ENCODE measurements at regions not wholly inside any gene's neighbourhood (a gene's known extent, or its start where the extent isn't known, plus 50 kb on each side); places are given as distances from the start of the nearest gene placed in this dataset.
A peak's percentile ranks its signal among the peaks of the same experiment; 100 is the strongest.

DNA sequence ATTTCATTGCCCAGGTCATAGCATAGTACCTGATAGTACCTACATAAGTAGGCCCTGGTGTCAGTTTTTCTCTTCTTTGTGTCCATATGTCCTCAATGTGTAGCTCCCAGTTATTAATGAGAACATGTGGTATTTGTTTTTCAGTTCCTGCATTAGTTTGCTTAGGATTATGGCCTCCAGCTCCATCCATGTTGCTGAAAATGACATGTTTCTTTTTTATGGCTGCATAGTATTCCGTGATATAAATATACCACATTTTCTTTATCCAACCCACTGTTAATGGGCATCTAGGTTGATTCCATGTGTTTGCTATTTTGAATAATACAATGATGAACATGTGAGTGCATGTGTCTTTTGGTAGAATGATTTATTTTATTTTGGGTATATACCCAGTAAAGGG lies 641.6 kb downstream of the RFPL4B start:
- no peak overlapping the region for H3K27ac ChIP-seq (ENCODE audit: low read depth in 2 of 2, low read length in 1 of 2)
- H2AFZ ChIP-seq (ENCODE audit: low read depth) = no peak overlapping the region
- H3K9ac ChIP-seq = no peak overlapping the region
- H4K20me1 ChIP-seq (ENCODE audit: insufficient read depth) = no peaks in the 10 kb centered on the region
- WGBS (ENCODE audit: low lambda C conversion rate) = 97% methylated on average over 1 of the region's 1 CpG
- no peaks in the 10 kb centered on the region for H3K36me3 ChIP-seq (replicated peaks in 1 of 2; ENCODE audit: control insufficient read depth in 1 of 2, insufficient read depth in 2 of 2, low read length in 1 of 2)
- DNase-seq = no peak
- H3K4me1 ChIP-seq (ENCODE audit: control insufficient read depth in 1 of 2, insufficient read depth in 2 of 2, low read depth in 1 of 2, low read length in 1 of 2) = peaks cover 0 to 6% of the 10 kb centered on the region in 2 experiments; a peak in 2 of 4 replicates
- H3K4me2 ChIP-seq = no peak overlapping the region
- no peaks in the 10 kb centered on the region for H3K27me3 ChIP-seq (ENCODE audit: insufficient read depth)
- POLR2A ChIA-PET = no interaction called here
- no peak overlapping the region for H3K4me3 ChIP-seq (ENCODE audit: low read depth in 2 of 2, low read length in 1 of 2)
- no peaks in the 10 kb centered on the region for H3K9me2 ChIP-seq
- TF ChIP-seq, protein P1, sequence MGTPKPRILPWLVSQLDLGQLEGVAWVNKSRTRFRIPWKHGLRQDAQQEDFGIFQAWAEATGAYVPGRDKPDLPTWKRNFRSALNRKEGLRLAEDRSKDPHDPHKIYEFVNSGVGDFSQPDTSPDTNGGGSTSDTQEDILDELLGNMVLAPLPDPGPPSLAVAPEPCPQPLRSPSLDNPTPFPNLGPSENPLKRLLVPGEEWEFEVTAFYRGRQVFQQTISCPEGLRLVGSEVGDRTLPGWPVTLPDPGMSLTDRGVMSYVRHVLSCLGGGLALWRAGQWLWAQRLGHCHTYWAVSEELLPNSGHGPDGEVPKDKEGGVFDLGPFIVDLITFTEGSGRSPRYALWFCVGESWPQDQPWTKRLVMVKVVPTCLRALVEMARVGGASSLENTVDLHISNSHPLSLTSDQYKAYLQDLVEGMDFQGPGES (IDR thresholded peaks at IDR 0.05; ENCODE audit: low read depth, low read length) = no peak
- TF ChIP-seq, protein P2, sequence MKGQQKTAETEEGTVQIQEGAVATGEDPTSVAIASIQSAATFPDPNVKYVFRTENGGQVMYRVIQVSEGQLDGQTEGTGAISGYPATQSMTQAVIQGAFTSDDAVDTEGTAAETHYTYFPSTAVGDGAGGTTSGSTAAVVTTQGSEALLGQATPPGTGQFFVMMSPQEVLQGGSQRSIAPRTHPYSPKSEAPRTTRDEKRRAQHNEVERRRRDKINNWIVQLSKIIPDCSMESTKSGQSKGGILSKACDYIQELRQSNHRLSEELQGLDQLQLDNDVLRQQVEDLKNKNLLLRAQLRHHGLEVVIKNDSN (IDR thresholded peaks at IDR 0.05; ENCODE audit: borderline replicate concordance, low read depth) = no peak
- TF ChIP-seq SIN3A (IDR thresholded peaks at IDR 0.05; ENCODE audit: borderline replicate concordance, low read depth, low read length) = no peak
- TF ChIP-seq MEF2A (IDR thresholded peaks at IDR 0.05; ENCODE audit: borderline replicate concordance, low read depth) = no peak
- TF ChIP-seq TAF1 (IDR thresholded peaks at IDR 0.05; ENCODE audit: borderline replicate concordance, low read depth, low read length) = no peak
- no peak for TF ChIP-seq RFX5 (IDR thresholded peaks at IDR 0.05; ENCODE audit: low read length)
- TF ChIP-seq RCOR1 (IDR thresholded peaks at IDR 0.05; ENCODE audit: low read length) = no peak
- TF ChIP-seq, protein P3, sequence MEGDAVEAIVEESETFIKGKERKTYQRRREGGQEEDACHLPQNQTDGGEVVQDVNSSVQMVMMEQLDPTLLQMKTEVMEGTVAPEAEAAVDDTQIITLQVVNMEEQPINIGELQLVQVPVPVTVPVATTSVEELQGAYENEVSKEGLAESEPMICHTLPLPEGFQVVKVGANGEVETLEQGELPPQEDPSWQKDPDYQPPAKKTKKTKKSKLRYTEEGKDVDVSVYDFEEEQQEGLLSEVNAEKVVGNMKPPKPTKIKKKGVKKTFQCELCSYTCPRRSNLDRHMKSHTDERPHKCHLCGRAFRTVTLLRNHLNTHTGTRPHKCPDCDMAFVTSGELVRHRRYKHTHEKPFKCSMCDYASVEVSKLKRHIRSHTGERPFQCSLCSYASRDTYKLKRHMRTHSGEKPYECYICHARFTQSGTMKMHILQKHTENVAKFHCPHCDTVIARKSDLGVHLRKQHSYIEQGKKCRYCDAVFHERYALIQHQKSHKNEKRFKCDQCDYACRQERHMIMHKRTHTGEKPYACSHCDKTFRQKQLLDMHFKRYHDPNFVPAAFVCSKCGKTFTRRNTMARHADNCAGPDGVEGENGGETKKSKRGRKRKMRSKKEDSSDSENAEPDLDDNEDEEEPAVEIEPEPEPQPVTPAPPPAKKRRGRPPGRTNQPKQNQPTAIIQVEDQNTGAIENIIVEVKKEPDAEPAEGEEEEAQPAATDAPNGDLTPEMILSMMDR (IDR thresholded peaks at IDR 0.05) = no peak
- TF ChIP-seq, protein P4, sequence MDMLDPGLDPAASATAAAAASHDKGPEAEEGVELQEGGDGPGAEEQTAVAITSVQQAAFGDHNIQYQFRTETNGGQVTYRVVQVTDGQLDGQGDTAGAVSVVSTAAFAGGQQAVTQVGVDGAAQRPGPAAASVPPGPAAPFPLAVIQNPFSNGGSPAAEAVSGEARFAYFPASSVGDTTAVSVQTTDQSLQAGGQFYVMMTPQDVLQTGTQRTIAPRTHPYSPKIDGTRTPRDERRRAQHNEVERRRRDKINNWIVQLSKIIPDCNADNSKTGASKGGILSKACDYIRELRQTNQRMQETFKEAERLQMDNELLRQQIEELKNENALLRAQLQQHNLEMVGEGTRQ (IDR thresholded peaks at IDR 0.05; ENCODE audit: borderline replicate concordance, low read depth, low read length) = no peak
- TF ChIP-seq GABPA (IDR thresholded peaks at IDR 0.05; ENCODE audit: low read depth) = no peak
- TF ChIP-seq, protein P5, sequence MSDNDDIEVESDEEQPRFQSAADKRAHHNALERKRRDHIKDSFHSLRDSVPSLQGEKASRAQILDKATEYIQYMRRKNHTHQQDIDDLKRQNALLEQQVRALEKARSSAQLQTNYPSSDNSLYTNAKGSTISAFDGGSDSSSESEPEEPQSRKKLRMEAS (IDR thresholded peaks at IDR 0.05; ENCODE audit: low read depth) = no peak
- TF ChIP-seq MXI1 (IDR thresholded peaks at IDR 0.05; ENCODE audit: low read depth, low read length) = no peak
- TF ChIP-seq POLR2AphosphoS5 (IDR thresholded peaks at IDR 0.05; ENCODE audit: low read depth, low read length) = no peak
- H3F3A ChIP-seq (replicated peaks; ENCODE audit: insufficient read depth) = peaks cover 4% of the 10 kb centered on the region
- H3K9me3 ChIP-seq = no peaks in the 10 kb centered on the region
- CTCF ChIA-PET = interaction anchor here (1.4 kb wide), 1 partner anchor 9 kb away, joined by 4 read pairs; no protein-coding TSS in a partner anchor
- H3K79me2 ChIP-seq (ENCODE audit: insufficient read depth) = no peaks in the 10 kb centered on the region

DNA sequence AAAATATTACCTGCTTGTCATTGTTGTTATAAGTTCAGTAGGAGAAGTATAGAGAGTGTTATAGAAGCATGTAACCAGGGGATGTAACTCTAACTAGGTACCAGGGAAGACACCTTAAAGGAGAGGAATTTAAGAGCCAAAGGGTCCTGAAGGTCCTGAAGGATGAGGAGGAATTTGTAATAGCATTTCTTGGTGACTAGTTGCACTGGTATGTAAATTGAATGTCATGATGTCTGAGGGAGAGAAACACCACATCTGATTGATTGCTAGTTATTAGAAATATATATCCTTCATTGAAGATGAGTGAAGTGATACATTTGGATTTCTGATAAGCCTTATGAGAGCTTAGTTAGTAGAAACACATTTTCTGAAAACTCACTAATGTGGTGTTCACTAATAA lies 643.8 kb downstream of the RFPL4B start:
- Histone ChIP-seq H3K4me1 (ENCODE audit: control insufficient read depth in 1 of 2, insufficient read depth in 2 of 2, low read depth in 1 of 2, low read length in 1 of 2) (no peaks in the 10 kb centered on the region), H3K36me3 (replicated peaks in 1 of 2; ENCODE audit: control insufficient read depth in 1 of 2, insufficient read depth in 2 of 2, low read length in 1 of 2) (no peaks in the 10 kb centered on the region), H3K27me3 (ENCODE audit: insufficient read depth) (no peaks in the 10 kb centered on the region), H3K9ac (no peak overlapping the region), H3K9me3 (no peaks in the 10 kb centered on the region), H3F3A (replicated peaks; ENCODE audit: insufficient read depth) (peaks cover 4% of the 10 kb centered on the region), H3K79me2 (ENCODE audit: insufficient read depth) (no peaks in the 10 kb centered on the region), H4K20me1 (ENCODE audit: insufficient read depth) (no peaks in the 10 kb centered on the region), H3K9me2 (no peaks in the 10 kb centered on the region), H3K27ac (ENCODE audit: low read depth in 2 of 2, low read length in 1 of 2) (no peak overlapping the region), H3K4me3 (ENCODE audit: low read depth in 2 of 2, low read length in 1 of 2) (no peak overlapping the region), H2AFZ (ENCODE audit: low read depth) (no peak overlapping the region), H3K4me2 (no peak overlapping the region)
- no peak for DNase-seq
- POLR2A ChIA-PET = no interaction called here
- TF ChIP-seq JUND (IDR thresholded peaks at IDR 0.05) = 0 out of 2 replicates have a peak, but pooled peaks have one; percentile 25
- no peak for TF ChIP-seq TEAD4 (IDR thresholded peaks at IDR 0.05; ENCODE audit: borderline replicate concordance, insufficient read depth)
- TF ChIP-seq, protein P6, sequence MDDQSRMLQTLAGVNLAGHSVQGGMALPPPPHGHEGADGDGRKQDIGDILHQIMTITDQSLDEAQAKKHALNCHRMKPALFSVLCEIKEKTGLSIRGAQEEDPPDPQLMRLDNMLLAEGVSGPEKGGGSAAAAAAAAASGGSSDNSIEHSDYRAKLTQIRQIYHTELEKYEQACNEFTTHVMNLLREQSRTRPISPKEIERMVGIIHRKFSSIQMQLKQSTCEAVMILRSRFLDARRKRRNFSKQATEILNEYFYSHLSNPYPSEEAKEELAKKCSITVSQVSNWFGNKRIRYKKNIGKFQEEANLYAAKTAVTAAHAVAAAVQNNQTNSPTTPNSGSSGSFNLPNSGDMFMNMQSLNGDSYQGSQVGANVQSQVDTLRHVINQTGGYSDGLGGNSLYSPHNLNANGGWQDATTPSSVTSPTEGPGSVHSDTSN (IDR thresholded peaks at IDR 0.05) = peak; percentile 53; the same call in 1 of the 2 replicates
- 0 out of 2 replicates have a peak, but pooled peaks have one; percentile 4 for TF ChIP-seq FOSL2 (IDR thresholded peaks at IDR 0.05; ENCODE audit: borderline replicate concordance, low read depth)
- CTCF ChIA-PET = no interaction called here

All from SK-N-SH (cell line).